ENCODE measurements at regions not wholly inside any gene's neighbourhood (a gene's known extent, or its start where the extent isn't known, plus 50 kb on each side); places are given as distances from the start of the nearest gene placed in this dataset.
A peak's percentile ranks its signal among the peaks of the same experiment; 100 is the strongest.

DNA sequence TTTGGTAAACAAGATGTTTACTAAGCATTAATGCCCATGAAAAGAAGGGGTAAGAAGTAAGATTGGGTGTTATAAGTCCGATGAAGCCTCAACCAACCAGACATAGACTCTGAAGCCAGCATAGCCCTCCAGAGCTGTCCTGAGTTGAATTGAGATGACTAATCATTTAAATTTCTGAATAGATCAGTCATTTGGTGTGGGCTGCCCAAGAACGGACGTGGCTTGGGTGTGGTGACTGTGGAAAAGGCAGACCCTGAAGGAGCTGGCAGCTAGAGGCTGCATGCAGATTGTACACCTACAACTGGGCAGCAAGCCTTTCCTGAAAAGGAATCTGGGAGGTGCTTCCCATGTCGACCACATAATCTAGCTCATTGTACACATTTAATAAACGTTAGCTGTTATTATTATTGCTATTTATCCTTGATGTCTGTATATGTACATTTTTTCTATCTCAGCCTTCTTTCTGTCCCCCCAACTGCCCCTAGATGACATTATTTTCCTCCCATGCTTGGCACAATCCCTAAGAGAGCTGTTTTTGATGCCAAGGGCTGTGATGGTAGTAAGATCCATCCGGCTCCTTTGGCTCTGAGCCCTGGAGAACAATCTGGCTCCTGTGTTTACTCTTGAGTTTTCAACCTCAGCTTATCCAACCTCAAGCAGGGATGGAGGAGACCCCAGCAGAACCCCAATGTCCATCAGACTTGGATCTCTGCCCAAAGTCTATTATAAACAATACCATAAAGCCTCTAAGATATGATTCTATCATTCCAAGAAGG, 57.6 kb upstream of the JAG1 start:
- no peaks in the 10 kb centered on the region for H3K79me1 ChIP-seq (replicated peaks; ENCODE audit: low read length, poor library complexity, severe bottlenecking)
- no peaks in the 10 kb centered on the region for H3K27me3 ChIP-seq (ENCODE audit: control insufficient read depth in 1 of 2, insufficient read depth in 1 of 2, low read length in 2 of 2)
- H3K9ac ChIP-seq (ENCODE audit: low read length) = peak overlapping the region; percentile 48
- no peak overlapping the region for H2BK120ac ChIP-seq (ENCODE audit: low read depth, low read length)
- no peak overlapping the region for H3K14ac ChIP-seq (ENCODE audit: low read length in 2 of 2)
- H3K4ac ChIP-seq (ENCODE audit: low read depth in 1 of 2, low read length in 2 of 2) = no peak overlapping the region
- H4K91ac ChIP-seq (ENCODE audit: low read length) = no peak overlapping the region
- no peak overlapping the region for H2AFZ ChIP-seq (ENCODE audit: low read depth, low read length)
- H3K18ac ChIP-seq (ENCODE audit: low read depth in 1 of 2, low read length in 2 of 2) = peak overlapping the region in 1 of 2 experiments; percentile 69
- no peak overlapping the region for H3K4me3 ChIP-seq (ENCODE audit: insufficient read depth in 1 of 2, low read depth in 1 of 2, low read length in 2 of 2)
- no peak overlapping the region for H2AK5ac ChIP-seq (ENCODE audit: low read length, severe bottlenecking)
- no peaks in the 10 kb centered on the region for H3K36me3 ChIP-seq (ENCODE audit: control insufficient read depth in 1 of 2, insufficient read depth in 2 of 2, low read depth in 1 of 2, low read length in 2 of 2)
- H2BK15ac ChIP-seq (ENCODE audit: low read depth, poor library complexity, severe bottlenecking) = peak overlapping the region; percentile 4
- peaks cover 2% of the 10 kb centered on the region for H3K4me1 ChIP-seq (ENCODE audit: control insufficient read depth, insufficient read depth, low read depth, low read length)
- peak overlapping the region in 1 of 2 experiments; percentile 38 for H2BK12ac ChIP-seq (ENCODE audit: low read length in 2 of 2)
- H3K9me3 ChIP-seq (ENCODE audit: control insufficient read depth, low read length) = no peaks in the 10 kb centered on the region
- H3K27ac ChIP-seq (ENCODE audit: low read length, poor library complexity, severe bottlenecking) = no peak overlapping the region
- no peak overlapping the region for H2BK5ac ChIP-seq (ENCODE audit: low read depth, low read length, poor library complexity, severe bottlenecking)
- WGBS = 68% methylated on average over 3 of the region's 6 CpGs
- no peak overlapping the region for H3K23ac ChIP-seq (ENCODE audit: low read length in 2 of 2)
- H4K8ac ChIP-seq (ENCODE audit: low read length) = no peak overlapping the region
- no peak overlapping the region for H3K4me2 ChIP-seq (ENCODE audit: low read length, poor library complexity, severe bottlenecking)
- DNase-seq = no peak

GRCh38 chr20:10733122-10733521, 59.3 kb upstream of the JAG1 start:
- H3K4me2 ChIP-seq (ENCODE audit: low read length, poor library complexity, severe bottlenecking) = no peak overlapping the region
- H3K36me3 ChIP-seq (ENCODE audit: control insufficient read depth in 1 of 2, insufficient read depth in 2 of 2, low read depth in 1 of 2, low read length in 2 of 2) = no peaks in the 10 kb centered on the region
- H3K23ac ChIP-seq (ENCODE audit: low read length in 2 of 2) = no peak overlapping the region
- no peak overlapping the region for H2BK15ac ChIP-seq (ENCODE audit: low read depth, poor library complexity, severe bottlenecking)
- H3K27ac ChIP-seq (ENCODE audit: low read length, poor library complexity, severe bottlenecking) = no peak overlapping the region
- H2AFZ ChIP-seq (ENCODE audit: low read depth, low read length) = peak overlapping the region; percentile 47
- H3K9me3 ChIP-seq (ENCODE audit: control insufficient read depth, low read length) = no peaks in the 10 kb centered on the region
- H3K18ac ChIP-seq (ENCODE audit: low read depth in 1 of 2, low read length in 2 of 2) = peak overlapping the region; percentile 9 to 78
- H2BK5ac ChIP-seq (ENCODE audit: low read depth, low read length, poor library complexity, severe bottlenecking) = no peak overlapping the region
- H3K9ac ChIP-seq (ENCODE audit: low read length) = no peak overlapping the region
- H3K4ac ChIP-seq (ENCODE audit: low read depth in 1 of 2, low read length in 2 of 2) = no peak overlapping the region
- H2BK12ac ChIP-seq (ENCODE audit: low read length in 2 of 2) = peak overlapping the region; percentile 3 to 31
- no peak overlapping the region for H2AK5ac ChIP-seq (ENCODE audit: low read length, severe bottlenecking)
- no peak for DNase-seq
- peak overlapping the region; percentile 62 for H4K8ac ChIP-seq (ENCODE audit: low read length)
- H2BK120ac ChIP-seq (ENCODE audit: low read depth, low read length) = no peak overlapping the region
- no CpG with 5 or more reads among the region's 1 CpG for WGBS
- no peaks in the 10 kb centered on the region for H3K79me1 ChIP-seq (replicated peaks; ENCODE audit: low read length, poor library complexity, severe bottlenecking)
- H3K4me1 ChIP-seq (ENCODE audit: control insufficient read depth, insufficient read depth, low read depth, low read length) = peaks cover 2% of the 10 kb centered on the region
- no peak overlapping the region for H4K91ac ChIP-seq (ENCODE audit: low read length)
- H3K27me3 ChIP-seq (ENCODE audit: control insufficient read depth in 1 of 2, insufficient read depth in 1 of 2, low read length in 2 of 2) = no peaks in the 10 kb centered on the region
- H3K14ac ChIP-seq (ENCODE audit: low read length in 2 of 2) = peak overlapping the region in 1 of 2 experiments; percentile 11
- no peak overlapping the region for H3K4me3 ChIP-seq (ENCODE audit: insufficient read depth in 1 of 2, low read depth in 1 of 2, low read length in 2 of 2)

DNA sequence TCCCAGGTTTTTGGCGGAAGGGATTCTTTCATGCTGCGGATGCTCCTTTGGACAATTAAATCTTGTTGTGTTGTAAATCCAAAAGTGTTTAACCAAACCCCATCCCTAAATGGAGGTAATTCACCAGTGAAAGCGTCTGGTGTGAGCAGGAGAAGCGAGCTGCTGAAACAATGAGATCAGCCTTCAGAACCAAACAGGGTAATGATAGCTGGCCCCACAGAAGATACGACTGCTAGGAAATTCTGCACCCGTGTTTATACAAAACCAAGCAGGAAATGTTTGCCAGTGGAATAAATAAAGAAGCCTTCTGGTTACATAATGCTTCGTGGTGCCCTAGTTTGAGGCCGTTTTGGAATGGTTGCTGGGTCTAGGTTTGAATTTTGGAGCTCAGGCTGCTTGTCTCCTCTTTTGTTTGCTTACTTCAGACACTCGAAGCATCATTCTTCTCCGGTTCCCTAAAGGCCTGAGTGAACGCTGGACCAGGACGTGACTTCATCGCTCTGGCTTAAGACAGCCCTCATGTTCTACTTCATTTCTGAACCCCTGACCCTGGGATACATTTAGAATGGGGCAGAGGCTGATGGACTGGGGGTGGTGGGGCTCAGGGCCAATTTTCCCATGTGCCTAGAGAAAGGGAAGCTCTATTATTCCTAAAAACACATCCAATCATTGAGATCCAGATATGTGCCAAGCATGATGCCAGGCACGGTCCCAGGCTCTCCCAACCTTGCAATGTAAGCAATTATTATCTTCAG, 61.6 kb upstream of the JAG1 start:
- H2BK120ac ChIP-seq (ENCODE audit: low read depth, low read length) = no peak overlapping the region
- no peak overlapping the region for H3K9ac ChIP-seq (ENCODE audit: low read length)
- no peaks in the 10 kb centered on the region for H3K36me3 ChIP-seq (ENCODE audit: control insufficient read depth in 1 of 2, insufficient read depth in 2 of 2, low read depth in 1 of 2, low read length in 2 of 2)
- peaks cover 2% of the 10 kb centered on the region for H3K4me1 ChIP-seq (ENCODE audit: control insufficient read depth, insufficient read depth, low read depth, low read length)
- no peaks in the 10 kb centered on the region for H3K79me1 ChIP-seq (replicated peaks; ENCODE audit: low read length, poor library complexity, severe bottlenecking)
- no peak overlapping the region for H3K23ac ChIP-seq (ENCODE audit: low read length in 2 of 2)
- peak overlapping the region in 1 of 2 experiments; percentile 35 for H3K4ac ChIP-seq (ENCODE audit: low read depth in 1 of 2, low read length in 2 of 2)
- no peak overlapping the region for H4K8ac ChIP-seq (ENCODE audit: low read length)
- no peak overlapping the region for H3K4me2 ChIP-seq (ENCODE audit: low read length, poor library complexity, severe bottlenecking)
- H2BK15ac ChIP-seq (ENCODE audit: low read depth, poor library complexity, severe bottlenecking) = no peak overlapping the region
- H4K91ac ChIP-seq (ENCODE audit: low read length) = no peak overlapping the region
- H3K18ac ChIP-seq (ENCODE audit: low read depth in 1 of 2, low read length in 2 of 2) = no peak overlapping the region
- no peak overlapping the region for H2BK5ac ChIP-seq (ENCODE audit: low read depth, low read length, poor library complexity, severe bottlenecking)
- H2AFZ ChIP-seq (ENCODE audit: low read depth, low read length) = no peak overlapping the region
- H3K4me3 ChIP-seq (ENCODE audit: insufficient read depth in 1 of 2, low read depth in 1 of 2, low read length in 2 of 2) = no peak overlapping the region
- H3K14ac ChIP-seq (ENCODE audit: low read length in 2 of 2) = no peak overlapping the region
- WGBS = 77% methylated on average over 11 of the region's 14 CpGs
- H3K9me3 ChIP-seq (ENCODE audit: control insufficient read depth, low read length) = no peaks in the 10 kb centered on the region
- no peak overlapping the region for H3K27ac ChIP-seq (ENCODE audit: low read length, poor library complexity, severe bottlenecking)
- no peak for DNase-seq
- no peaks in the 10 kb centered on the region for H3K27me3 ChIP-seq (ENCODE audit: control insufficient read depth in 1 of 2, insufficient read depth in 1 of 2, low read length in 2 of 2)
- H2BK12ac ChIP-seq (ENCODE audit: low read length in 2 of 2) = peak overlapping the region in 1 of 2 experiments; percentile 43
- H2AK5ac ChIP-seq (ENCODE audit: low read length, severe bottlenecking) = no peak overlapping the region

- Histone ChIP-seq H4K91ac (ENCODE audit: low read length) (no peak overlapping the region), H3K18ac (ENCODE audit: low read depth in 1 of 2, low read length in 2 of 2) (no peak overlapping the region), H3K4ac (ENCODE audit: low read depth in 1 of 2, low read length in 2 of 2) (no peak overlapping the region), H2AK5ac (ENCODE audit: low read length, severe bottlenecking) (no peak overlapping the region), H3K79me1 (replicated peaks; ENCODE audit: low read length, poor library complexity, severe bottlenecking) (no peaks in the 10 kb centered on the region), H3K14ac (ENCODE audit: low read length in 2 of 2) (no peak overlapping the region), H2AFZ (ENCODE audit: low read depth, low read length) (no peak overlapping the region), H2BK120ac (ENCODE audit: low read depth, low read length) (no peak overlapping the region), H4K8ac (ENCODE audit: low read length) (no peak overlapping the region), H2BK5ac (ENCODE audit: low read depth, low read length, poor library complexity, severe bottlenecking) (no peak overlapping the region), H3K4me2 (ENCODE audit: low read length, poor library complexity, severe bottlenecking) (no peak overlapping the region), H3K4me1 (ENCODE audit: control insufficient read depth, insufficient read depth, low read depth, low read length) (no peaks in the 10 kb centered on the region), H3K9ac (ENCODE audit: low read length) (peak overlapping the region; percentile 63), H3K36me3 (ENCODE audit: control insufficient read depth in 1 of 2, insufficient read depth in 2 of 2, low read depth in 1 of 2, low read length in 2 of 2) (no peaks in the 10 kb centered on the region), H3K9me3 (ENCODE audit: control insufficient read depth, low read length) (no peaks in the 10 kb centered on the region), H3K4me3 (ENCODE audit: insufficient read depth in 1 of 2, low read depth in 1 of 2, low read length in 2 of 2) (peak overlapping the region in 1 of 2 experiments; percentile 73), H3K23ac (ENCODE audit: low read length in 2 of 2) (no peak overlapping the region), H3K27ac (ENCODE audit: low read length, poor library complexity, severe bottlenecking) (no peak overlapping the region), H2BK15ac (ENCODE audit: low read depth, poor library complexity, severe bottlenecking) (no peak overlapping the region), H2BK12ac (ENCODE audit: low read length in 2 of 2) (no peak overlapping the region), H3K27me3 (ENCODE audit: control insufficient read depth in 1 of 2, insufficient read depth in 1 of 2, low read length in 2 of 2) (no peaks in the 10 kb centered on the region)
- DNase-seq = no peak
- 65% methylated on average over 1 of the region's 1 CpG for WGBS
These were observed 65.3 kb upstream of the JAG1 start for GRCh38 chr20:10739134-10739533.

Measured in mesenchymal stem cell (in vitro differentiated cells and primary cell).